HG03135 (cell line): ENCODE measurements at regions not wholly inside any gene's neighbourhood (a gene's known extent, or its start where the extent isn't known, plus 50 kb on each side); places are given as distances from the start of the nearest gene placed in this dataset.

Experiments
- ATAC-seq: cut with Tn5 transposase; IDR thresholded peaks from one replicate; pipeline ENCODE4 v1.9.1; 2021; ENCODE audit warnings: mild to moderate bottlenecking, moderate library complexity; ENCODE audit not compliant: unreplicated experiment

DNA sequence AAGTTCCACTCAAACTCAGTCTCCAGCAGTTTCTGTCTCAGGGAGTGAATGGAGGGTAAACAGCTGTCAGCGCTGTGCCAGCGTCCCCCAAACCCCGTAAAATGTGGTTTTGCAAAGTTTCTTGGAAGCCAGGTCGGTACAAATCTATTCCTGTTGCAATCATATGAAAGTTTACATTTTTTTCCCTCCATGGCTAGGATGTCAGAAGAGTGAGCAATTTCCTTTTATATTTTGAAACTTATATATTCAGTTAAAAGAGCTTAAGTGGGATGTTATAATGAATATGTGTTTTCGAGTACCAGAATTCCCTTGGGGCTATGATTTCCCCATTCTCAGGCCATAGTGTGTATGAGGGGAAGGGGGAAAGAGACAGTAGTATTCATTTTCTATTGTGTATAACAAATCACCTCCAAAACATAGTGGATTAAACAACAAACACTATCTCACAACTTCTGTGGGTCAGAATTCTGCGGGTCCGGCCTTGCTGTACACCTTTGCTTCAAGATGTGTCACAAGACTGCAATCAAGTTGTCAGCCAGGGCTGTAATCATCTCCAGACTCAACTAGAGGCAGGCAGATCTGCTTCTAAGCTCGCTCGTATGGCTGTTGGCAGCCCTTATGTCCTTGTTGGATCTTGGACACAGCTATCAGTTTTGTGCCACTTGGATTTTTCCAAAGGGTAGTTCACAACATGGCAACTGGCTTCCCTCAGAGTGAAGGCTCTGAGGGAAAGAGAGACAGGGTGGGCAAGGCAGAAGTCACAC, 107.4 kb downstream of the SNX18 start:
- no peak for ATAC-seq

DNA sequence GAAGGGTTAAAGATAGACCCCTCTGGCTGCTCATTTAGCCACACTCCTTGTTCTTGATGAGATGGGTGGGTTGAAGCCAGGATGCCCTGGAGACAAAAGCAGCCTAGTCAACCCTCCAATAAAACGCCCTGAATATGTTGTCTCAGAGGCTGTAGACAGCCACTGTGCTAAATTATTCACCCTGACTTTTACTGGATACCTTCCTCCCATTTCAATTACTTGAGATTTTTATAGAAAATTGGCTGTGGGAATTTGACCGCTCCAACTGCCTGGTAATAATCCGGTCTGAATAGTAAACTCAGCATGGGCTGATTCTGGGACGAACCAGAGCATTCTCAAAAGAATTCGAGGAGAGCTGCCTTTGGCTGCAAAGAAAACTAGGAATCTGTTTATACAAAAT, 104.2 kb downstream of the SNX18 start:
- ATAC-seq = no peak

DNA sequence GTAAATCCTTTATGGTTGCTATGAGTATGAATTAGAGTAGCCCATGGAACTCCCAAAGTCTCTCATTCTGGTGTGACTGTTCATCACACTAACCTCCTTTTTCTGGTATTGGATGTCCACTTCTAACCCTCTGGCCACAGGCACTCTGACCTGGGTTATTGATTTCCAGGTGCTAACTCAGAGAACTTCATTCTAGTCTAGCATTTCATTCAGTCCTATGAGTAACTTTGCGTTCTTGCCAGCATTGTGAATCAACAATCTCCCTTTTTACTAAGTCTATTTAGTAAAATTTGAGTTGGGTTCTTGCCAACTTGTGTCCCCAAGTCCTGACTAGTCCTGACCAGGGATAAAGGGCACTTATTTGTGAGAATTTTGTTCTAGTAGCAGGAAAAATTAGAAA, 103.5 kb downstream of the SNX18 start:
- no peak for ATAC-seq

DNA sequence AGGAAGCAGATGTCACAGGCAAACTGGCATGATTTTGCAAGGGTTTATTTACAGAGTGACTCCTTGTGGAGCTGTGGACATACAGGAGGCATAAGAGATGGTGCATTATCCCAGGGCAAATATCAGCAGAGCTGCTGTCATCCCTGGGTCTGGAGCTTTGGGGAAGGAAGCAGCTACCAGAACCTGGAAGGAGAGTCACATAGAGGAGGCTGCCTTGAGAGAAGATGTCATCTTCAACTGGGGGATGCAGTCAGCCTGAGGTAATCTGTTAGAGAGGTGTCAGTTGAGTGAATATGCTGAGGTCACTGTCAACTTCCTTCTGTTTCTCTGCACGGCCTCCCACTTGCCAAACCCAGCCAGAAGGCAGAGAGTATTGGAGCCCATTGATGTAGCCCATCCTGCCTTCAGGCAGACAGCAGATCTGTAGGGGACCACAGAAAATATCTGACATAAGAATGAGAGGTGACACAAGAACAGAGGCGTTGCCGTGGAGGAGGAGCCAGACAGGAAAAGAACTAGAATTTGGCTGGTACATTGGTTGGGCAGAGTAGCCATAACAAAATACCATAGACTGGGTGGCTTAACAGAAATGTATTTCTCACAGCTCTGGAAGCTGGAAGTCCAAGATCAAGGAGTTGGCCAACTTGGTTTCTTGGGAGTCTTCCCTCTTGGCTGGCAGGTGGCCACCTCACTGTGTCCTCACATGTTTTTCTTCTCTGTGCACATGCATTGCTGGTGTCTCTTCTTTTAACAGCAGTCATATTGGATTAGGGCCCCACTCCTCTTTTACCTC, 102.8 kb downstream of the SNX18 start:
- ATAC-seq = no peak

DNA sequence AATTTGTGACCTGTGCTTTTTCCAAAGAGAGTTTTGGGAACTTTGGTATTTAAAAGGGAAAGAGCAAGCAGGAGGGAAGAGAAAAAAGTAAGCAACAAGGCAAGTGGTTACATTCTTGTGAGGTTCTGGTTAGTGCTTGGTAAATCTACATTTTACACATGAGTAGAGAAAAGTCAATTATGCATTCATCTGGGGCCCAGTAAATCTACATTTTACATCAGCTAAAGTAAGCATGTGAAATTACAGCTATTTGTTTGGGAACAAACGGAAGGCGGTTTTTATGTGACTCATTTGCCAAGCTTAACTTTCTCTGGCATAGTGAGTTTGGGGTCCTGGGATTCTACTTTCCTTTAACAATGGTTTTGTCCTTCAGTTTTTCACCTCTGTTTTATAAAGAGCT, 102.2 kb downstream of the SNX18 start:
- ATAC-seq = no peak

DNA sequence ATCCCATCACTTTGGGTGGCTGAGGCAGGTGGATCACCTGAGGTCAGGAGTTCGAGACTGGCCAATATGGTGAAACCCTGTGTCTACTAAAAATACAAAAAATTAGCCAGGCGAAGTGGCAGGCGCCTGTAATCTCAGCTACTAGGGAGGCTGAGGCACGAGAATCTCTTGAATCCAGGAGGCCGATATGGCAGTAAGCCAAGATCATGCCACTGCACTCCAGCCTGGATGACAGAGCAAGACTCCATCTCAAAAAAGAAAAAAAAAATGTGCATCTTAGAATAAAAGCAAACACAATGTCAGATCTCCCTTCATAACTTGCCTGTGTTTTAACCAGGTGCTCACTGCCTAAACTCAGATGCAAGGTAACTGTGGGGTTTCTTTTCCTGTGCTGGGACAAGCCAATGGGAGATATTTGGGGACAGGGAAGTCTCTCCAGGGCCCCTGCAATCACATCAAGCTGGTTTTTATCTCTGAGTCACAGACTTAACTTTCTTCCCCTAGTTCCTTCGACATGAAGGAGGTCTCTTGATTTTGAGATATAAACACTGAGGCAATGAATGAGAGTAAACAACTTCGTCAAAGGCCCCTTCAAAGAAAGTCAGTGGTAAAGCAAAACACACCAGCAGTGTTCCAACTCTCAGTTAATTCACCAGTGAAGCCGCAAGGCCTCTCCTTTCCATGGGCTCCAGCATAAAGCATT, 99.1 kb downstream of the SNX18 start:
- no peak for ATAC-seq

DNA sequence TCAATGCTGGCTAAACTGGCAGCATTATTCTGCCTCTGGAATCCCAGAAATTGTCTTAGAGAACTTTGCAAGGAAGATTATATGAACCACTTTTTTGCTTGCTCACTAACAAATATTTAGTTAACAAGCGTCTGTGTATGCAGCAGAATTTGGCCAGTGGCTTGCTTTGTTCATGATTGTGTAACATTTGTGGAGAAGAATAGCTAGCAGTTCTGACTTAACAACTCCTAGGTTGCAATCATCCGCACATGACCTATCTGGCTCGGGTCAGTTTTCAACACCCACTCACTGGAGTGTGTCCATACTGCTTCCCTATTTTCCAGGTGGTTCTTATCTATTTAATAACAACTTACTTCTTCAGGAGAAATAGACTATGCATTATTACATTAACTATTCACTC, 98.5 kb downstream of the SNX18 start:
- no peak for ATAC-seq

DNA sequence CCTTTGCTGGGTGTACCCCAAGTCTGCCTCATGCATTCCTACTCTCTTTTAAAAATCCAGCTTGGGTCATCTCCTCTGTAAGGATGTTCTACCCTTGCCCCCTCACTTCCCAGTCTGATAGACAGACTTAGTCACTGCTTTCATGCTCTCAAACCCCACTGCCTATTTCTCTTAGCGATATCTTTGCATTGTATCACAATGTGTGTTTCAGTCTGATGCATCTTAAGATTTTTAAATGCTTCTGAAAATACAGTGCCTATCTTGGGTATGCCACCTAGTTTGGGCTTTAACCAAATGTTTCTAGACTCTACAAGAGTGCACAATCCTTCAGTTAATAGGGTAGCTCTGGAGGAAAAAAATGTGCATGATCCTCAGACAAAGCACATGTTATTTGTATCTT, 97.8 kb downstream of the SNX18 start:
- ATAC-seq = no peak

DNA sequence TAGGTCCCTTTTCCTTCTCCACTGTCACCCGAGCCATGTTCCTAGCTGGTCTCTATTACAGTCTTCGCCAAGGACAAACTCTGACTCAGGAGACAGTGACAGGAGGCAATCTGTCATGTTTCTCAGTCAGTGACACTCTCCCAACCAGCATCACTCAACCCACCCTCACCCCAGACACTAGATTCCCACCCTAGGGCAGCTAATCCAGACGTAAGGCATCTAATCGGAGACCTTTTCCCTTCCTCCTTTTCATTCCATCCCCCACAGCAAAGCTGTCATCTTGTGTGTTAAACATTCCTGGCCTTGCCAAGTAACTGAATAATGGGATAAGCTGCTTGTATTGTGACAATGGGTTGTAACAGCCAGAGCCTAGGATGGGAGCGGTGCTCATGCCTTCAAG, 95.2 kb downstream of the SNX18 start:
- no peak for ATAC-seq

DNA sequence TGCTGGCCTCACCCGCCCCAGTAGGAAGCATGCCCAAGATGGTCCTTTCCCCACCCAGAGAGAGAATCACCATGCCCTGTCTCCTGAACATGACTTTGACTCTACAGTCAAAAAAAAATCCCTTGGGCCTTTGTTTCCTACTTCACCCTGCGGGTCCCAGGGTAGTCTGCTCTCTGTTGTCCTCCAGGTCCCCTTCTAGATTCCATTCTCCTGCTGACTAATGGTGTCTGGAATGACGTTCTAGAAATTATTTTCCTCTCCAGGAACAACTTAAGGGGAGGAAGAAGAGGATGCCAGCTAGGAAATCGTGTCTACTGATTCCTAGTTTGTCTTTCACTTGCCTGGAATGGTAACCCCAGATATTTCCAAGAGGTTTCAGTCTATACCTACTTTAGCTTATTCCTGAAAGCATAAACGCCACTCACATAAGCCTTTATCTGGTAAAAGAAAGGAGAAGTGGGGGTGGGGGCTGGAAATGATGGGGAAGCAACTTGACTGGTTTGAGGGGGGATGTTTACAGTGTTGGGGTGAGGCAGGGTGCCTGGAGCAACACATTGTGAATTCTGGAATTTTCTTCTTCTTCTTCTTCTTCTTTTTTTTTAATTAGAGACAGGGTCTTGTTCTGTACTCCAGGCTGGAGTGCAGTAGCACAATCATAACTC, 93.9 kb downstream of the SNX18 start:
- ATAC-seq = peak; percentile 5

DNA sequence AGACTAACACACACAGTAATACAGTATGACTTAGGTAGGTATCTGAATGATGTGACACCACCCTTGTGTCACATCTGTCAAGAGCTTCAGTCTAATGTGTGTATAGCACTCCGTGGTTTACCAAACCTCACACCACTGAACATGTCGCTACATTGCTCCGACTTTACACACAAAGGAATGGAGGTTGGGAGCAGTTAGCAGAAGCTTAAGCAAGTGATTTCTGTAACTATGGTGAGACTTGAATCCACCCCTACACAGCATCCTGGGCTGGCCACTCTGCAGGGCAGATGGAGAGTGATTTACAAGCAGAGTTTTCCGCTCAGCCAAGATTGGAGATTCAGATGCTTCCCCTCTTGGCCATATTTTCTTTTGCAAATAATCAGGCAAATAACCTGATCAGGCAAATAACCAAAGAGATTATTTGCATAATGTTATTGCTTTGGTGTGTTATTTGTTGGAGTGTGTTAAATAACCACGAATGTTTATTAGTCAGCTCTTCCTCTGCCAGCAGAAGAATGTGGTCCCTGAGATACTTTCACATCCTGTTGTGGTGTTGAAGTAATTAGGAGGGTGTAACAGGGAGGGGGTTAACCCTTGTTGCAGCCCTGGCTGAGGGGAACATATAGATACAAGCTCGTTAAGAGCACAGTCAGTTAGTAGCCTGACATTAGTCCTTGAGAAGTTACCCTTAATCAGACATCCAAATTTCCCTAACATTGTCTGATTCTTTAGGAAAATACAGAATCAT, 92.8 kb downstream of the SNX18 start:
- ATAC-seq = peak; percentile 96

DNA sequence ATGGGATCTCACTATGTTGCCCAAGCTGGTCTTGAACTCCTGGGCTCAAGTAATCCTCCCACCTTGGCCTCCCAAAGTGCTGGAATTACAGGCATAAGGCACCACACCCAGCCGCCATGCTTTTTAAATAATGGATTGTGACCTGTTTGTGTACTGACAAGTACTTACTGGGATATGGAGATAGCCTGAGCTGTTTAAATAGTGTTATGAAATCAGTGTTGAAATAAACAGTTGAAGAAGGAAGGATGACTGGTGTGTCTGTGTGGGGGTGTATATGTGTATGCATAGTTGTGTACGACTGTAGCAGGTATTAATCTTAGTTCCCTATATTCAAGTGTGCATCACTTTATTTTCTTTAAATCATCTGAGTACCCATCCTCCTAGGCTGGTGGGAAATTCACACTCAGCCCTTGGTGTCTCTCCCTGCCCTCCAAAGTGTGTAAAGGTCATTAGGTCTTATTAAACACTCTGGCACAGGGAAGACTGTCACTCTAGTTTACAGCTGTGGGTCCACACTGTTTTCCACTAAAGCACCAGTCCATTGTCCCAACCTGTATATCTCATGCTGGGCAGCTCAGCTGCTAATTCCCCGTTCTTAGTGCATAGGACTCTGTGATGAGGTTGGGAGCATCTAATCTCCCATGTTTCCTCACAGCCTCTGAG, 91.0 kb downstream of the SNX18 start:
- ATAC-seq = no peak

DNA sequence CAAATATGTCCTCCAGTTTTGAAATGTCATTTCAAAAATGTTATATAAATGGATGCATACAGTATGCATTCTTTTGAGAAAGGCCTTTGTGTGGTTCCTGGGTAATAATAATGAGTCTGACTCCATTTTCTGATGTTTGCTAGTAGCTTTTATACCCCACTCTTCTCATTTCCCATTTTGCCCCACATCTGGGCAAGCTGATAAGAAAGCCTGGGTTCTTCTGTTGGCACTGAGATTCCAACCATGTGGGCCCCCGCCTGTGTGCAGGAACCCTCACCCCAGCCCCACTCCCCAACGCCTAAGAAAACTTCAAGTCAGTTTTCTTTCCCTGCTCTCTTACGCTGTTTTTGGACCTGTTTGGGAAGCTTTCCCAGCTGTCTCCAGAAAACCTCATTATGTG, 89.4 kb downstream of the SNX18 start:
- no peak for ATAC-seq

DNA sequence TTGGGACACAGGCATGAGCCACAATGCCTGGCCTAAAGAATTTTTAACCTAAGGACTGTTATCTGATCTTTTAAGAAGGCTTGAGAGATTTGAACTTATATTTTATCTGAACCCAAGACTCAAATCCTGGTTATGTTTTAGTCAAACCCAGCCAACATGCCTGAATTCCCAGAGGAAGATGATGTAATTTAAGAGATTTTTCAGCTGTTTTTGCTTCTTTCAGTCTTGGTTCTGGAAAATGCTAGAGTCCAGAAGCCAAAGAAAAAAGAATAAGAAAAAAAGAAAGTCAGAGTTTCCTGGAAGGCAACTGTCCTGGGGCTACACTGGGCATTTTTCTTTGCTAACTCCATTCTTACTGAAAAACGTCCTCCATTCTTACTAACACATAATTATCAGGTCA, 85.8 kb downstream of the SNX18 start:
- ATAC-seq = no peak

DNA sequence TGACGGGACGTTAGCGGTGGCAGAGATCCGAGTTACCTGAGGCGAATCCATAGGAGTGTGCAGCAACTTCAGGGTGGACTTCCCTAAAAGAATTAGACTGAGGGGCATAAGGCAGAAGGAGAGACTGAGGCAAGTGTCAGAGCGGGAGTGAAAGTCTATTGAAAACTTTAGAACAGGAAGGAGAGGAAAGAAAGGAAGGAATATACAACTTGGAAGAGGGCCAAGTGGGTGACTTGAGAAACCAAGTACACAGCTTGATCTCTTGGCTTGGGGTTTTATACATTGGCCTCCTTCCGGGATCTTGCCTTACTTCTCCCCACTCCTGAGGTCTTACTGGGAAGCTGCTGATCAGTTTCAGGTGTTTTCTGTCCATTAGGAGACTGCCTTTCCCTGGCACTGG, 84.9 kb downstream of the SNX18 start:
- no peak for ATAC-seq

DNA sequence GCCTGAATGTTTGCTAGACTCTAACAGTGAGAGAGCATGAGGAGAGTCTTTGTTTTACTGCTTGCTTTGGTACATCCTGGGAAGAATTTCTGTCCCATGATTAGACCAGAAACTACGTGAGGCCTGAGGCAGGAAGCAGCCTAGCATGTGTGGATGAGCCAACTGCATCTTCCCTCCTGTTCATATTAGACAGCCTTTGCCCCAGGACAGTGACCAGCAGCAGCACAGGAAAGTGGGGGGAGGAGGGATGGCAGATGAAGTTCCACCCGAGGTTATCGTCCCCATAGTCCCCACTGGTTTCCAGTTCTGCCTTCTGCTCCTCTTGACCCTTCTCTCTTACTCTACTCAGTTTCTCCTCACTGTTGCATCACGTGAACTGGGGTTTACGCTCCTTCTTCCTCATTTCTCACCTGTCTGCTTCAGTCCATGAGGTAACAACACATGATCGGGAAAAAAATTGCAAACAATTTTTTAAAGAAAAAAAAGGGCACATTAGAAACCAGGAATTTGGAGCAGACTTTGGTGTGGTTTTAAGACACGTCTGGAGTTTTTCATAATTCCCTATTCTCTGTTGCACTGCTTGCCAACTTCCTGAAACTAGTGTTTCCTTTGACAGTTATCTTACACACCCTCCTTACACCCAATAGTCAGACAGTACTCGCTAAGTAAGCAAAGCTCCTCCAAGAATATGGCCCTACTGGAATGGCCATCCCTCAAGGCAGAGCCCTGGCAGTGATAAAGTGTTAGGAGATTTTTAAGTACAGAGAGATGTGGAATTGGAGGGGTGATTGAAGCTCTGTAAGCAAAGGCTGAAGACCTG, 84.1 kb downstream of the SNX18 start:
- ATAC-seq = no peak
